Progenitor cell of endocrine pancreas (in vitro differentiated cells): ENCODE measurements at regions not wholly inside any gene's neighbourhood (a gene's known extent, or its start where the extent isn't known, plus 50 kb on each side); places are given as distances from the start of the nearest gene placed in this dataset.

ENCODE experiments used
- DNase-seq: peaks from one replicate; pipeline ENCODE4 v3.0.0; 2021; ENCODE audit warnings: low spot score; ENCODE audit not compliant: unreplicated experiment
- H3K27ac Mint-ChIP-seq: 2 replicates; pipeline ENCODE4 v1.8.0; 2021; ENCODE audit warnings: mild to moderate bottlenecking, moderate library complexity, mixed read lengths
- H3K27me3 Mint-ChIP-seq: 2 replicates; pipeline ENCODE4 v1.8.0; 2021; ENCODE audit warnings: mixed read lengths
- H3K36me3 Mint-ChIP-seq: 2 replicates; pipeline ENCODE4 v1.8.0; 2022; ENCODE audit warnings: mixed read lengths; ENCODE audit not compliant: insufficient read depth
- H3K4me1 Mint-ChIP-seq: 2 replicates; pipeline ENCODE4 v1.8.0; 2021; ENCODE audit warnings: low read depth, mixed read lengths
- H3K4me3 Mint-ChIP-seq: 2 replicates; pipeline ENCODE4 v1.8.0; 2021; ENCODE audit warnings: low read depth, mild to moderate bottlenecking, moderate library complexity, mixed read lengths
- H3K9me3 Mint-ChIP-seq: 2 replicates; pipeline ENCODE4 v1.8.0; 2021; ENCODE audit warnings: low read depth, mixed read lengths
- CTCF ChIP-seq: fragments of 200-600 bp; sonication (generic); IDR thresholded peaks from one replicate; pipeline ENCODE4 v1.5.0; 2021; ENCODE audit warnings: antibody characterized with exemption, mild to moderate bottlenecking; ENCODE audit not compliant: unreplicated experiment

GRCh38 chr4:128582427-128582870 is 227.1 kb upstream of the JADE1 start:
- DNase-seq: no peak
- H3K4me3 Mint-ChIP-seq: no peak overlapping the region
- no peaks in the 10 kb centered on the region for H3K27me3 Mint-ChIP-seq
- H3K27ac Mint-ChIP-seq: no peak overlapping the region
- no peaks in the 10 kb centered on the region for H3K9me3 Mint-ChIP-seq
- peaks cover 2% of the 10 kb centered on the region for H3K4me1 Mint-ChIP-seq
- H3K36me3 Mint-ChIP-seq: no peaks in the 10 kb centered on the region
- TF ChIP-seq CTCF: no peak

- Mint-ChIP-seq H3K36me3 (no peaks in the 10 kb centered on the region), H3K9me3 (no peaks in the 10 kb centered on the region), H3K4me1 (peaks cover 2% of the 10 kb centered on the region), H3K27ac (no peak overlapping the region), H3K4me3 (no peak overlapping the region), H3K27me3 (no peaks in the 10 kb centered on the region)
- no peak for TF ChIP-seq CTCF
- no peak for DNase-seq
Measured at GRCh38 chr4:128579154-128579853, 230.2 kb upstream of the JADE1 start.

- DNase-seq: peak; percentile 29
- Mint-ChIP-seq H3K4me3 (no peak overlapping the region), H3K36me3 (no peaks in the 10 kb centered on the region), H3K27ac (no peak overlapping the region), H3K27me3 (no peaks in the 10 kb centered on the region), H3K9me3 (no peaks in the 10 kb centered on the region), H3K4me1 (peaks cover 10% of the 10 kb centered on the region)
- peak; percentile 69 for TF ChIP-seq CTCF
Measured at GRCh38 chr4:128574706-128575105, 234.8 kb upstream of the JADE1 start.

GRCh38 chr4:128573781-128574508 is 235.6 kb upstream of the JADE1 start:
- DNase-seq: no peak
- Mint-ChIP-seq H3K9me3 (no peaks in the 10 kb centered on the region), H3K27ac (peak overlapping the region; percentile 90), H3K4me3 (no peak overlapping the region), H3K4me1 (peaks cover 10% of the 10 kb centered on the region), H3K36me3 (no peaks in the 10 kb centered on the region), H3K27me3 (no peaks in the 10 kb centered on the region)
- no peak for TF ChIP-seq CTCF

GRCh38 chr4:128572778-128573241 is 236.7 kb upstream of the JADE1 start:
- peak overlapping the region; percentile 49 for H3K27ac Mint-ChIP-seq
- peaks cover 10% of the 10 kb centered on the region for H3K4me1 Mint-ChIP-seq
- H3K36me3 Mint-ChIP-seq: no peaks in the 10 kb centered on the region
- H3K4me3 Mint-ChIP-seq: no peak overlapping the region
- no peak for TF ChIP-seq CTCF
- no peaks in the 10 kb centered on the region for H3K9me3 Mint-ChIP-seq
- H3K27me3 Mint-ChIP-seq: no peaks in the 10 kb centered on the region
- no peak for DNase-seq
